Inferior parietal cortex (tissue), 1 donor: ENCODE measurements at regions not wholly inside any gene's neighbourhood (a gene's known extent, or its start where the extent isn't known, plus 50 kb on each side); places are given as distances from the start of the nearest gene placed in this dataset.
"Not testable (repeated sequence)": the region's sequence is repeated elsewhere in the genome, so short reads cannot be mapped to it uniquely, and the experiment has no call there.

ENCODE experiments used
- DNase-seq: peaks from one replicate; pipeline ENCODE4 v3.0.0-alpha.2; 2016; ENCODE audit errors: extremely low spot score

- DNase-seq, result not testable (repeated sequence)
These were observed 253.9 kb upstream of the UBASH3B start for GRCh38 chr11:122401581-122401980.

- no peak for DNase-seq
These were observed 256.1 kb upstream of the UBASH3B start for GRCh38 chr11:122399375-122399774.

GRCh38 chr11:122398851-122399250 lies 256.7 kb upstream of the UBASH3B start:
- DNase-seq, result no peak

GRCh38 chr11:122398167-122398566 lies 257.4 kb upstream of the UBASH3B start:
- no peak for DNase-seq

DNA sequence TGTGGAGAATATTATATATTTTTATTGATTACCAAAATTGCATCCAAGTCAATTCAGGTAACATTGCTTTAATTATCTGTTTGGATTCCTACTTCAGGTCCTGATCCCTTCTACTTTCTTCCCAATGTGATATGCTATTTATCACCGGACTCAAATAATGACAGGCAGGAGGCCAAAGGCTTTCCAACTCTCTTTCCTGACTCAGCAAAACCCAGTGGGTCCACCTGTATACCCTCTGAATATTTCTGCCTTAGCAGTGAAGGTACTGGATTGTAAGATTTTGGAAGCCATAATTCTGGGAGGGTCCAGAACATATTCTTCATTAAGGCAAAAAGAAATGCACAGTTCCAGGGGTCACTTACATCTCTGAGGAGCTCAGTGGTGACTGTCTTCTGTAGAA lies 260.2 kb upstream of the UBASH3B start:
- DNase-seq, result no peak

GRCh38 chr11:122394313-122394712 lies 261.2 kb upstream of the UBASH3B start:
- DNase-seq, result peak; percentile 6

DNA sequence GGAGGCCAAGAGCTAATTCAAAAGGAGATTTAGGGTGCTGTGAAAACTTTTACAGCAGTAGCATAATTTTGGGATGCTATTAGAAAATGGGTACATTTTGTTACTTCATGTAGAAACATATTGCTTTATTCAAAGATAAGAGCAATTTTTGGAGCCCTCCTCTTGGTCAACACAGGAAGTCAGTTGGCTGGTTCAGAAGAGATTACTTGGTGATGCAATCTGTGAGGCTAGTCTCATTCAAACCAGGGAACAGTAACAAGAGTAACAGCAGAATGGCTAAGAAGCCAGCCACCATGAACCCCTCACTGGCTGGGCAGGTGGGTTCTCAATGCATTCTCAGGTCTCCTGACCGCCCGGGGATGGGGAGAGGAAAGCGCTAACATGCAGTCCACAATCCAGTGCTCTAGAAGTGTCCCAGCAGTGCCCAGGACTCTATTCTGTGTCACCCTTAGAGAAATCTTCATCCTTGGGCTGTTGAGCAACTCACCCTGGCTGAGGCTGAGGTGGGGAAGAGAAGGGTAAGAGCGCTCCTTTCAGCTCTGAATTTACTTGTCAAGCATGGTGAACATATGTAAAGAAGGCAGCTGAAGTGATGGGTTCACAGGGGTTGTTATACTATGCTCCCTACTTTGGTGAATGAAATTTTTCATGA lies 262.2 kb upstream of the UBASH3B start:
- DNase-seq, result no peak

- DNase-seq, result no peak
These were observed 263.0 kb upstream of the UBASH3B start for GRCh38 chr11:122392508-122392907.

- DNase-seq, result no peak
These were observed 264.5 kb upstream of the UBASH3B start for GRCh38 chr11:122391049-122391448.

DNA sequence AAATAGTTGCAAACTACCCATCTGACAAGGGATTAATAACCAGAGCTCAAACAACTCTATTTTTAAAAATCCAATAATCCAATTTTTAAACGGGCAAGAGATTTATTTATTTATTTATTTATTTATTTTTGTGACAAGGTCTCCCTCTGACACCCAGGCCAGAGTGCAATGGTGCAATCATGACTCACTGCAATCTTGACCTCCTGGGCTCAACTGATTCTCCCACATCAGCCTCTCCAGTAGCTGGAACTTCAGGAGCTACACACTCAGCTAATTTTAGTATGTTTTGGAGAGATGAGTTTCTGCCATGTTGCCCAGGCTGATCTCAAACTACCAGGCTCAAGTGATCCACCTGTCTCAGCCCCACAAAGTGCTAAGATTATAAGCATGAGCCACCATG lies 267.2 kb upstream of the BLID start:
- no peak for DNase-seq

GRCh38 chr11:122375687-122376399 lies 259.8 kb upstream of the BLID start:
- no peak for DNase-seq

DNA sequence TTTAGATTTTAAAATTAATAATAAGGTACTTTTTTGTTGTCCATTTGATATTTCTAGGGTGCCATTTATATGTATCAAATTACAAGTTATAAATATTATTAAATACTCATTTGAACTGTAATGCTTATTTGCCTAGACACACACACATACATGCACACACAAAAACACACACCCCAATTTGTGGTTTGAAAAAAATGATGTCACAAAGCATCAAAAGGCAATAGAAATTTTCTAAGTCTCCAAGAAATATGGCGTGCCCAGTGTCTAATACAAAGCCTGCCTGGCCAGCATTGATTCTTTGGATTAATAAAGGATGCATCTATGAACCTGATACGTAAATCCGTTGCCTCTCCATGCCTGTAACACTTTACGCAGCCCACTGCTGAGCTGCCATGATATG lies 252.8 kb upstream of the BLID start:
- DNase-seq, result no peak

- DNase-seq, result no peak
These were observed 251.8 kb upstream of the BLID start for GRCh38 chr11:122367809-122368231.

DNA sequence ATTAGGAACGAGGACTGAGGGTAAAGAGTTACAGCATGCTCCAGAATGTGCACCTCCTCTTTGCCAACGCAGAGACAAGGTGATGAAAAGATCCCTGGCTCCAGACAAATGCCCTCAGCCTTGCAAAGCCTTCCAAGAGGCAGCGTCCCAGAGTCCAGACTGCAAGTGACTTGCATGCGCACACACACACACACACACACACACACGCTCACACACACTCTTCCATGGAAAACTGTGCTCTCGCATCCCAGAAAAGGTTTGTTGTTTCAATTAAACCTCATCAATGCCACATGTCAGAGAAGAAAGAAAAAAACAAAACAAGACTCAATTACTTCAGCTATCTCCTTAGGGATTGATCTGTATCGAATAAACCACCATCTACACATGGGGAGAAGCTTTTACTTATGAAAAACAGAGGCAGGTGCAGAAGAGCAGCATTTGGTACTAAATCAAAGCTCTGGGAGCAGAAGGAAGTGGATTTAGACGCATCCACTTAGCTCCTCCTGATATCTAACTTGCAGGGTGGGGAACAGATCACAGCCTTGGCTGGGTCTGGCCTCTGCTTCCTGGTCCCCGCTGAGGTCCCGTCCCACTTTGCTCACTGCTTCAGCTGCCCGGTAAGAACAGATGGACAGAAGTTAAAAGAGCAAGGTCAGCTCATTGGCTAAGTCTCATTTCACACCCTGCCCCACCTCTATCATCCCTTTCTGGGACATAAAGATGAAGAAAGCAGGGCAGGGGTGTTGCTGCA lies 249.8 kb upstream of the BLID start:
- no peak for DNase-seq

GRCh38 chr11:122363296-122363695 lies 247.3 kb upstream of the BLID start:
- no peak for DNase-seq

- no peak for DNase-seq
These were observed 246.4 kb upstream of the BLID start for GRCh38 chr11:122362381-122362780.

GRCh38 chr11:122360875-122361274 lies 244.9 kb upstream of the BLID start:
- DNase-seq, result no peak

GRCh38 chr11:122359081-122359571 lies 243.1 kb upstream of the BLID start:
- DNase-seq, result no peak

GRCh38 chr11:122358292-122358691 lies 242.3 kb upstream of the BLID start:
- DNase-seq, result no peak

- DNase-seq, result no peak
These were observed 240.0 kb upstream of the BLID start for GRCh38 chr11:122355968-122356367.

DNA sequence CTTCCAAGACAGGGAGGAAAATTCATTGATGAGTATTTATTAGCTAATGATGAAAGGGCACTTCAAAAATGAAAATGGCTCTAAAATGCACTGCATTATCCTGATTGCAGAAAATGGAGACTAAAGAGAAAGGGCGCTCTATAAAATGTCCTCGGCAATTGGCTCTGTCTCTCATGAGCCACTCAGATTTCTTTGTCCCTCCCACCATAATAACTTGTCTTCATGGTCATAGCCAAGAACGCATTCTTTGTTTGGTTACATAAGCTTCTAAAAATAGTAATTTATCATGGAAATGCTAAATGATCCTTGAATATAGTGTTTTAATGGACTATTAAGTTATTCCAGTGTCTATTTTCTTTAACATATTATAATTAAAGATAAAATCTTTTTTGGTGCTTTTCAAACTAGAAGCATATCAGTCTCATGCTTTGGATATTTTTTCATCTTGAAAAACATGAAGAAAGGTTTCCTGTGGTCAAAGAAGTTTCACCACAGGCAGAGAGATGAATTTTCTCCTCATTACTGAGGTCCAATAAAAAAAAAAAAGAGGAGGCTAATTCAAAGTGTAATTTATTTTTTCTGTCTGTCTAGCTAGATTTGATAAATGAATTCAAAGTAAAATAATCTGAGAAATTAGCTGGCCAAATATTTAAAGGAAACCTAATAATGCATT lies 238.1 kb upstream of the BLID start:
- DNase-seq, result no peak

DNA sequence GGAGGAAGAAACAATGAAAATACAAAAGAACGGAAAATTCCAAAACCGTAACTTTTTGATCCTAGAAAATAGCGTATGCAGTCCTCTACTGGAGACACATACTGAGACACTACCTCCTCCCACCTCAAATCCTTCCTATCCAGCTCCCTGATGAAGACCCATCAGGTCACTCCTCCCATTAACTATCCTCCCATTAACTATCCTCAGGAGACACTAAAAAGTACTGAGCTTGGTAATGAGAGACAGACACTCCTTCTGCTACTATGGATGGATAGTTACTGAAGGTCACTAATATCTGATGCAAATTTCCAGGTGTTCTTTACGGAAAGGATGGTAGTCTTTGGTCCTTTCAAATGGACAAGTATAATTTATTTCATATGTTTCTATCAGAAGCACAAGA lies 237.5 kb upstream of the BLID start:
- DNase-seq, result no peak
